IMR-90 (cell line): ENCODE measurements at regions not wholly inside any gene's neighbourhood (a gene's known extent, or its start where the extent isn't known, plus 50 kb on each side); places are given as distances from the start of the nearest gene placed in this dataset.

Experiments used
- ATAC-seq: fragments of 200-7000 bp; cut with Tn5 transposase; 2 replicates; pipeline ENCODE4 v1.9.1; 2020; ENCODE audit warnings: low read depth, mild to moderate bottlenecking, moderate library complexity
- BruUV-seq: library from RNA; stranded (reverse); fragments of 400-500 nt; replicated peaks from 2 replicates; lab custom pipeline; 2021; lab: Mats Ljungman, UMichigan
- CTCF ChIA-PET: fragments of 300-600 bp; formaldehyde crosslinking; extraction: SDS; loops from one replicate; lab custom pipeline; 2021; ENCODE audit warnings: antibody characterized with exemption; lab: Yijun Ruan, JAX
- POLR2A ChIA-PET: fragments of 300-600 bp; sonication (Branson Sonifier 250); formaldehyde crosslinking; loops from one replicate; lab custom pipeline; 2022; ENCODE audit warnings: antibody characterized with exemption; ENCODE audit not compliant: unreplicated experiment; lab: Charles Lee
- DNase-seq: peaks from one replicate; pipeline ENCODE4 v3.0.0; 2013
- H2AFZ ChIP-seq: replicated peaks from 2 replicates; pipeline ENCODE3; 2013; ENCODE audit warnings: low read length, mild to moderate bottlenecking; ENCODE audit not compliant: poor library complexity
- H2AK5ac ChIP-seq: 2 replicates; pipeline ENCODE4 v1.6.1; 2013; ENCODE audit warnings: low read depth, low read length, inconsistent platforms
- H2AK9ac ChIP-seq: replicated peaks from 2 replicates; pipeline ENCODE3; 2013; ENCODE audit warnings: mild to moderate bottlenecking, low read depth, low read length, moderate library complexity; ENCODE audit not compliant: poor library complexity
- H2BK120ac ChIP-seq: 2 replicates; pipeline ENCODE4 v1.6.1; 2013; ENCODE audit warnings: low read depth, low read length, inconsistent platforms
- H2BK15ac ChIP-seq: 3 replicates; pipeline ENCODE4 v1.6.1; 2013; ENCODE audit warnings: low read depth, low read length, inconsistent platforms
- H2BK20ac ChIP-seq: 2 replicates; pipeline ENCODE4 v1.6.1; 2013; ENCODE audit warnings: low read depth, mild to moderate bottlenecking, inconsistent platforms, low read length, moderate library complexity
- H2BK5ac ChIP-seq: 2 replicates; pipeline ENCODE4 v1.6.1; 2013; ENCODE audit warnings: mild to moderate bottlenecking, low read depth, low read length, inconsistent platforms; ENCODE audit not compliant: poor library complexity, severe bottlenecking
- H3K14ac ChIP-seq: replicated peaks from 2 replicates; pipeline ENCODE4 v1.6.1; 2013; ENCODE audit warnings: low read depth, low read length, inconsistent platforms
- H3K18ac ChIP-seq: 2 replicates; pipeline ENCODE4 v1.6.1; 2013; ENCODE audit warnings: low read depth, low read length, control low read depth
- H3K23ac ChIP-seq: 2 replicates; pipeline ENCODE4 v1.6.1; 2013; ENCODE audit warnings: low read depth, low read length, inconsistent platforms
- H3K27ac ChIP-seq: 2 replicates; pipeline ENCODE4 v1.5.1; 2013; ENCODE audit warnings: mild to moderate bottlenecking, control low read depth, low read length; ENCODE audit not compliant: insufficient read depth
- H3K27me3 ChIP-seq: 2 replicates; pipeline ENCODE4 v1.6.1; 2013; ENCODE audit warnings: low read length; ENCODE audit not compliant: control insufficient read depth, insufficient read depth
- H3K36me3 ChIP-seq: 2 replicates; pipeline ENCODE4 v1.6.1; 2013; ENCODE audit warnings: low read length, mixed read lengths; ENCODE audit not compliant: control insufficient read depth, insufficient read depth
- H3K4ac ChIP-seq: 2 replicates; pipeline ENCODE4 v1.6.1; 2013; ENCODE audit warnings: low read depth, low read length, inconsistent platforms
- H3K4me1 ChIP-seq: 2 replicates; pipeline ENCODE4 v1.6.1; 2013; ENCODE audit warnings: low read length, mixed read lengths; ENCODE audit not compliant: control insufficient read depth, insufficient read depth
- H3K4me2 ChIP-seq: 2 replicates; pipeline ENCODE4 v1.6.1; 2013; ENCODE audit warnings: low read depth, mild to moderate bottlenecking, control low read depth, low read length, moderate library complexity
- H3K4me3 ChIP-seq: 2 replicates; pipeline ENCODE4 v1.5.1; 2013; ENCODE audit warnings: low read depth, mild to moderate bottlenecking, control low read depth, low read length, moderate library complexity; ENCODE audit not compliant: insufficient read depth
- H3K56ac ChIP-seq: 2 replicates; pipeline ENCODE4 v1.6.1; 2013; ENCODE audit warnings: low read length, inconsistent platforms; ENCODE audit not compliant: insufficient read depth; ENCODE audit errors: extremely low read depth
- H3K79me1 ChIP-seq, 2 experiments: 2 replicates each; pipeline ENCODE4 v1.6.1; 2013; ENCODE audit warnings: low read length in 2 of 2, inconsistent platforms in 1 of 2, low read depth in 1 of 2
- H3K9ac ChIP-seq: 2 replicates; pipeline ENCODE4 v1.6.1; 2013; ENCODE audit warnings: low read depth, low read length, control low read depth
- H3K9me1 ChIP-seq: 2 replicates; pipeline ENCODE4 v1.6.1; 2013; ENCODE audit warnings: low read length, inconsistent platforms; ENCODE audit not compliant: insufficient read depth
- H3K9me3 ChIP-seq: 2 replicates; pipeline ENCODE4 v1.6.1; 2013; ENCODE audit warnings: low read length; ENCODE audit not compliant: control insufficient read depth, insufficient read depth
- H4K20me1 ChIP-seq: 2 replicates; pipeline ENCODE4 v1.6.1; 2013; ENCODE audit warnings: low read length, inconsistent platforms; ENCODE audit not compliant: insufficient read depth
- H4K5ac ChIP-seq: 2 replicates; pipeline ENCODE4 v1.6.1; 2013; ENCODE audit warnings: mild to moderate bottlenecking, low read depth, low read length, control low read depth
- H4K8ac ChIP-seq, 2 experiments: 2 replicates each; pipeline ENCODE4 v1.6.1; 2013; ENCODE audit warnings: low read depth in 2 of 2, low read length in 2 of 2, control low read depth in 1 of 2, inconsistent platforms in 1 of 2
- H4K91ac ChIP-seq: 2 replicates; pipeline ENCODE4 v1.6.1; 2013; ENCODE audit warnings: low read depth, low read length, inconsistent platforms; ENCODE audit not compliant: insufficient read depth
- BHLHE40 ChIP-seq: fragments of 150-350 bp; IDR thresholded peaks from 2 replicates; pipeline ENCODE4 v1.6.1; 2016; ENCODE audit warnings: mild to moderate bottlenecking, low read depth, low read length
- CEBPB ChIP-seq: IDR thresholded peaks from 2 replicates; pipeline ENCODE4 v1.6.1; 2012; ENCODE audit warnings: low read depth, low read length, improper control_type of control experiment
- CHD1 ChIP-seq: IDR thresholded peaks from 2 replicates; pipeline ENCODE4 v1.6.1; 2012; ENCODE audit warnings: low read depth, low read length, improper control_type of control experiment
- FOS ChIP-seq: fragments of 150-350 bp; IDR thresholded peaks from 2 replicates; pipeline ENCODE4 v1.6.1; 2016; ENCODE audit warnings: low read depth, low read length
- MAFK ChIP-seq: IDR thresholded peaks from 2 replicates; pipeline ENCODE4 v1.6.1; 2012; ENCODE audit warnings: low read depth, low read length, improper control_type of control experiment
- MAZ ChIP-seq: IDR thresholded peaks from 2 replicates; pipeline ENCODE4 v1.6.1; 2012; ENCODE audit warnings: low read depth, mild to moderate bottlenecking, low read length, improper control_type of control experiment, moderate library complexity, borderline replicate concordance
- NFE2L2 ChIP-seq: fragments of 150-350 bp; IDR thresholded peaks from 2 replicates; pipeline ENCODE4 v1.6.1; 2016; ENCODE audit warnings: low read depth, mild to moderate bottlenecking, low read length
- POLR2A ChIP-seq: IDR thresholded peaks from 2 replicates; pipeline ENCODE4 v1.6.1; 2012; ENCODE audit warnings: mild to moderate bottlenecking, low read depth, low read length
- RCOR1 ChIP-seq: IDR thresholded peaks from 2 replicates; pipeline ENCODE4 v1.6.1; 2012; ENCODE audit warnings: mild to moderate bottlenecking, low read length, improper control_type of control experiment; ENCODE audit not compliant: insufficient replicate concordance
- RFX5 ChIP-seq: IDR thresholded peaks from 2 replicates; pipeline ENCODE4 v1.8.0; 2012; ENCODE audit warnings: low read depth, mild to moderate bottlenecking, low read length, moderate library complexity
- SMC3 ChIP-seq: fragments of 150-350 bp; IDR thresholded peaks from 2 replicates; pipeline ENCODE4 v1.6.1; 2016; ENCODE audit warnings: low read depth, mild to moderate bottlenecking, antibody characterized with exemption, low read length, moderate library complexity
- WGBS, 2 experiments: methylation state at CpG; one replicate each; pipeline versions ENCODE4 v1.1.5 to v1.1.7; 2013; ENCODE audit warnings: missing lambda C conversion rate in 2 of 2; ENCODE audit not compliant: insufficient read length in 1 of 2; ENCODE audit errors: extremely low coverage in 2 of 2; 5-methylcytosine and 5-hydroxymethylcytosine counted together
- dilution Hi-C: fragments of 300-500 bp; cut with HindIII; formaldehyde crosslinking; loops from one replicate; pipeline ENCODE4 v1.14.3; 2018; ENCODE audit warnings: low sequenced_read_pairs; ENCODE audit not compliant: unreplicated experiment
- in situ Hi-C: fragments of 300-500 bp; cut with MboI; formaldehyde crosslinking; loops from 3 replicates; pipeline ENCODE4 v1.14.3; 2019; ENCODE audit warnings: low sequenced_read_pairs, inconsistent platforms, mixed read lengths
- intact Hi-C: fragments of 100-400 bp; cut with micrococcal nuclease; formaldehyde crosslinking; loops from 2 replicates; pipeline ENCODE4 v1.10.0; 2022
- TF ChIP-seq, protein P1 (sequence below): conservative IDR thresholded peaks from 2 replicates; pipeline ENCODE4 v1.5.1; 2012; ENCODE audit warnings: mild to moderate bottlenecking, low read depth, low read length, improper control_type of control experiment
- TF ChIP-seq, protein P2 (sequence below): fragments of 150-350 bp; IDR thresholded peaks from 2 replicates; pipeline ENCODE4 v1.6.1; 2016; ENCODE audit warnings: low read depth, mild to moderate bottlenecking, low read length, moderate library complexity, borderline replicate concordance
- TF ChIP-seq, protein P3 (sequence below): fragments of 150-350 bp; IDR thresholded peaks from 2 replicates; pipeline ENCODE4 v1.6.1; 2017; ENCODE audit warnings: mild to moderate bottlenecking, antibody characterized with exemption, low read length, low read depth

DNA sequence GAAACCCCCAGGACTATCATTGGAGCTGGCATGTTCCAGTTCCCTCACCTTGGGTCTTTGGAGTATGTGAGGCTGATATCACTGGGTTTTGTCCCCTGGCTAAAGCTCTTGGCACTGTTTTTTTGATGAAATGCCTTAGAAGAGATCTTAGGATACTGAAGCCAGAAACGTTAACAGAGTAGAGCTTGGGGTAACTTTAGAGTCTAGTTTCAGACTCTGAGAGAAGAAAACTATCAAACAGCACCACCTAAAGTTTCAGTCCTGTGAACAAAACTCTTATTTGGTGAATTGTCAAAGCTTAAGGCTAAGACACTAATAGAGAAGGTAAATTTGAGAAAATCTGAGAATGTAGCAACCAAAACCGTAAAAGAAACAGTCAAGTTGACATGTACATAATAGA is 111.7 kb upstream of the PUM3 start:
- no peaks in the 10 kb centered on the region for H3K36me3 ChIP-seq
- no peak overlapping the region for H3K23ac ChIP-seq
- in situ Hi-C loops (loop anchor here (25.0 kb wide), 1 partner anchor 107 kb away; no protein-coding TSS in a partner anchor), dilution Hi-C loops (no loop called here), intact Hi-C loops (no loop called here)
- H3K4me2 ChIP-seq, result no peak overlapping the region
- ATAC-seq (no peak), DNase-seq (no peak)
- H4K91ac ChIP-seq, result no peak overlapping the region
- no peak overlapping the region for H2BK20ac ChIP-seq
- WGBS, 2 experiments, result no CpG with 5 or more reads among the region's 2 CpGs
- H3K27me3 ChIP-seq, result no peaks in the 10 kb centered on the region
- H3K18ac ChIP-seq, result no peak overlapping the region
- no peak overlapping the region for H3K4me3 ChIP-seq
- H2AK5ac ChIP-seq, result no peak overlapping the region
- no peak overlapping the region for H3K14ac ChIP-seq
- no peak overlapping the region for H3K56ac ChIP-seq
- no peak overlapping the region for H3K27ac ChIP-seq
- no peaks in the 10 kb centered on the region for H3K9me1 ChIP-seq
- ChIA-PET POLR2A (no interaction called here), CTCF (no interaction called here)
- no peaks in the 10 kb centered on the region for H4K20me1 ChIP-seq
- H3K79me1 ChIP-seq, result no peaks in the 10 kb centered on the region
- BruUV-seq, result no TSS peak
- H3K4ac ChIP-seq, result no peak overlapping the region
- no peak overlapping the region for H4K8ac ChIP-seq
- no peak overlapping the region for H2AK9ac ChIP-seq
- TF ChIP-seq, protein P1, sequence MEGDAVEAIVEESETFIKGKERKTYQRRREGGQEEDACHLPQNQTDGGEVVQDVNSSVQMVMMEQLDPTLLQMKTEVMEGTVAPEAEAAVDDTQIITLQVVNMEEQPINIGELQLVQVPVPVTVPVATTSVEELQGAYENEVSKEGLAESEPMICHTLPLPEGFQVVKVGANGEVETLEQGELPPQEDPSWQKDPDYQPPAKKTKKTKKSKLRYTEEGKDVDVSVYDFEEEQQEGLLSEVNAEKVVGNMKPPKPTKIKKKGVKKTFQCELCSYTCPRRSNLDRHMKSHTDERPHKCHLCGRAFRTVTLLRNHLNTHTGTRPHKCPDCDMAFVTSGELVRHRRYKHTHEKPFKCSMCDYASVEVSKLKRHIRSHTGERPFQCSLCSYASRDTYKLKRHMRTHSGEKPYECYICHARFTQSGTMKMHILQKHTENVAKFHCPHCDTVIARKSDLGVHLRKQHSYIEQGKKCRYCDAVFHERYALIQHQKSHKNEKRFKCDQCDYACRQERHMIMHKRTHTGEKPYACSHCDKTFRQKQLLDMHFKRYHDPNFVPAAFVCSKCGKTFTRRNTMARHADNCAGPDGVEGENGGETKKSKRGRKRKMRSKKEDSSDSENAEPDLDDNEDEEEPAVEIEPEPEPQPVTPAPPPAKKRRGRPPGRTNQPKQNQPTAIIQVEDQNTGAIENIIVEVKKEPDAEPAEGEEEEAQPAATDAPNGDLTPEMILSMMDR, result no peak
- TF ChIP-seq POLR2A (no peak), RCOR1 (no peak), CEBPB (no peak), BHLHE40 (no peak), MAFK (no peak), FOS (no peak), MAZ (no peak), RFX5 (no peak), NFE2L2 (no peak), SMC3 (no peak), CHD1 (no peak)
- TF ChIP-seq, protein P2, sequence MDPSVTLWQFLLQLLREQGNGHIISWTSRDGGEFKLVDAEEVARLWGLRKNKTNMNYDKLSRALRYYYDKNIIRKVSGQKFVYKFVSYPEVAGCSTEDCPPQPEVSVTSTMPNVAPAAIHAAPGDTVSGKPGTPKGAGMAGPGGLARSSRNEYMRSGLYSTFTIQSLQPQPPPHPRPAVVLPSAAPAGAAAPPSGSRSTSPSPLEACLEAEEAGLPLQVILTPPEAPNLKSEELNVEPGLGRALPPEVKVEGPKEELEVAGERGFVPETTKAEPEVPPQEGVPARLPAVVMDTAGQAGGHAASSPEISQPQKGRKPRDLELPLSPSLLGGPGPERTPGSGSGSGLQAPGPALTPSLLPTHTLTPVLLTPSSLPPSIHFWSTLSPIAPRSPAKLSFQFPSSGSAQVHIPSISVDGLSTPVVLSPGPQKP, result no peak
- TF ChIP-seq, protein P3, sequence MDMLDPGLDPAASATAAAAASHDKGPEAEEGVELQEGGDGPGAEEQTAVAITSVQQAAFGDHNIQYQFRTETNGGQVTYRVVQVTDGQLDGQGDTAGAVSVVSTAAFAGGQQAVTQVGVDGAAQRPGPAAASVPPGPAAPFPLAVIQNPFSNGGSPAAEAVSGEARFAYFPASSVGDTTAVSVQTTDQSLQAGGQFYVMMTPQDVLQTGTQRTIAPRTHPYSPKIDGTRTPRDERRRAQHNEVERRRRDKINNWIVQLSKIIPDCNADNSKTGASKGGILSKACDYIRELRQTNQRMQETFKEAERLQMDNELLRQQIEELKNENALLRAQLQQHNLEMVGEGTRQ, result no peak
- H3K4me1 ChIP-seq, result no peaks in the 10 kb centered on the region
- no peak overlapping the region for H2AFZ ChIP-seq
- no peak overlapping the region for H2BK15ac ChIP-seq
- H3K9me3 ChIP-seq, result no peaks in the 10 kb centered on the region
- no peak overlapping the region for H2BK5ac ChIP-seq
- no peak overlapping the region for H2BK120ac ChIP-seq
- H4K5ac ChIP-seq, result no peak overlapping the region
- H3K9ac ChIP-seq, result no peak overlapping the region
